Motor neuron (in vitro differentiated cells): ENCODE measurements at regions not wholly inside any gene's neighbourhood (a gene's known extent, or its start where the extent isn't known, plus 50 kb on each side); places are given as distances from the start of the nearest gene placed in this dataset.

Experiments
- ATAC-seq, 8 experiments: fragments of 200-7000 bp; cut with Tn5 transposase; replicated peaks in 6 of 8; 2 replicates each; pipeline ENCODE4 v1.8.0; 2021; ENCODE audit warnings: mild to moderate bottlenecking in 8 of 8, moderate library complexity in 8 of 8
- H3K27ac ChIP-seq, 2 donors: fragments of 250-450 bp; sonication (Bioruptor Pico); 2 replicates each; pipeline ENCODE4 v1.9.0; 2021; ENCODE audit warnings: antibody characterized with exemption in 2 of 2, mild to moderate bottlenecking in 2 of 2, moderate library complexity in 1 of 2
- H3K4me1 ChIP-seq, 2 donors: fragments of 250-450 bp; sonication (Bioruptor Pico); replicated peaks in 1 of 2; 2 replicates each; pipeline ENCODE4 v1.6.1; 2021; ENCODE audit warnings: antibody characterized with exemption in 2 of 2, mild to moderate bottlenecking in 2 of 2, moderate library complexity in 1 of 2
- H3K4me3 ChIP-seq, 5 donors: fragments of 250-450 bp; sonication (Bioruptor Pico); 2 replicates each; pipeline ENCODE4 v1.9.0; 2021; ENCODE audit warnings: antibody characterized with exemption in 5 of 5, mild to moderate bottlenecking in 5 of 5, moderate library complexity in 4 of 5
- WGBS, 10 experiments: fragments of 450-650 bp; shearing (Covaris generic); methylation state at CpG; one replicate each; pipeline ENCODE4 v1.0.0; 2022; 5-methylcytosine and 5-hydroxymethylcytosine counted together
- in situ Hi-C, 9 experiments: fragments of 400-800 bp; cut with MboI; loops; one replicate each; pipeline ENCODE4 v1.15.0; 2021; ENCODE audit warnings: low sequenced_read_pairs in 9 of 9, low pct_unique_long_range_greater_than_20kb in 2 of 9; ENCODE audit not compliant: unreplicated experiment in 9 of 9

- H3K4me3 ChIP-seq = no peak overlapping the region
- in situ Hi-C loops = no loop called here
- H3K4me1 ChIP-seq = no peaks in the 10 kb centered on the region
- ATAC-seq = no peak
- H3K27ac ChIP-seq = no peak overlapping the region
- WGBS, 10 experiments = 0 to 100% (median 92%) methylated on average over 2 to 3 of the region's 3 CpGs
These were observed 1173.8 kb upstream of the TMPRSS15 start for GRCh38 chr21:19577381-19577780.

- peaks cover 6 to 10% of the 10 kb centered on the region in 2 donors for H3K4me1 ChIP-seq
- H3K4me3 ChIP-seq = no peak overlapping the region
- peak in 4 of 8 experiments; percentile 35 to 77 (median 61) for ATAC-seq
- in situ Hi-C loops = no loop called here
- H3K27ac ChIP-seq = no peak overlapping the region
These were observed 1186.5 kb upstream of the TMPRSS15 start for GRCh38 chr21:19590044-19590443.

- no peak overlapping the region for H3K4me3 ChIP-seq
- WGBS, 10 experiments = 18 to 100% (median 88%) methylated on average over 3 to 4 of the region's 4 CpGs; no CpG with 5 or more reads in 1 of the 10 experiments
- in situ Hi-C loops = no loop called here
- peaks cover 5 to 6% of the 10 kb centered on the region in 2 donors for H3K4me1 ChIP-seq
- no peak for ATAC-seq
- no peak overlapping the region for H3K27ac ChIP-seq
These were observed 1199.5 kb upstream of the TMPRSS15 start for GRCh38 chr21:19603011-19603593.

GRCh38 chr21:19608101-19608621 is 1204.6 kb upstream of the TMPRSS15 start:
- H3K4me1 ChIP-seq = peaks cover 8 to 9% of the 10 kb centered on the region in 2 donors
- H3K4me3 ChIP-seq = no peak overlapping the region
- WGBS, 10 experiments = 0 to 26% (median 12%) methylated on average over 1 to 4 of the region's 4 CpGs; no CpG with 5 or more reads in 1 of the 10 experiments
- H3K27ac ChIP-seq = no peak overlapping the region
- in situ Hi-C loops = no loop called here
- peak in 5 of 8 experiments; percentile 50 to 95 (median 65) for ATAC-seq

- H3K4me1 ChIP-seq = peaks cover 8 to 9% of the 10 kb centered on the region in 2 donors
- ATAC-seq = no peak
- H3K27ac ChIP-seq = no peak overlapping the region
- WGBS, 10 experiments = 6 to 95% (median 83%) methylated on average over 1 to 3 of the region's 3 CpGs; no CpG with 5 or more reads in 1 of the 10 experiments
- no peak overlapping the region for H3K4me3 ChIP-seq
- in situ Hi-C loops = no loop called here
These were observed 1206.0 kb upstream of the TMPRSS15 start for GRCh38 chr21:19609611-19610010.

- in situ Hi-C loops = no loop called here
- no peak overlapping the region for H3K27ac ChIP-seq
- no peak for ATAC-seq
- WGBS, 10 experiments = 0 to 100% (median 87%) methylated on average over 1 to 2 of the region's 2 CpGs
- H3K4me3 ChIP-seq = no peak overlapping the region
- no peaks in the 10 kb centered on the region for H3K4me1 ChIP-seq
These were observed 1218.4 kb upstream of the TMPRSS15 start for GRCh38 chr21:19621837-19622496.

- in situ Hi-C loops = no loop called here
- Histone ChIP-seq H3K4me3 (no peak overlapping the region), H3K27ac (no peak overlapping the region), H3K4me1 (no peaks in the 10 kb centered on the region)
- WGBS, 10 experiments = 31 to 100% (median 71%) methylated on average over 3 to 6 of the region's 7 CpGs; no CpG with 5 or more reads in 2 of the 10 experiments
- ATAC-seq = no peak
These were observed 1237.4 kb upstream of the TMPRSS15 start for GRCh38 chr21:19640964-19641363.

- ATAC-seq = no peak
- in situ Hi-C loops = no loop called here
- no peaks in the 10 kb centered on the region for H3K4me1 ChIP-seq
- no peak overlapping the region for H3K4me3 ChIP-seq
- no peak overlapping the region for H3K27ac ChIP-seq
- WGBS, 10 experiments = 0 to 92% (median 61%) methylated on average over 1 to 2 of the region's 2 CpGs
These were observed 1244.8 kb upstream of the TMPRSS15 start for GRCh38 chr21:19648391-19648790.

GRCh38 chr21:19683492-19683891 is 1279.9 kb upstream of the TMPRSS15 start:
- in situ Hi-C loops = no loop called here
- 0 to 100% (median 88%) methylated on average over 1 to 2 of the region's 2 CpGs; no CpG with 5 or more reads in 3 of the 10 experiments for WGBS, 10 experiments
- ATAC-seq = no peak
- no peak overlapping the region for H3K4me3 ChIP-seq
- H3K27ac ChIP-seq = no peak overlapping the region
- no peaks in the 10 kb centered on the region for H3K4me1 ChIP-seq

- no peak overlapping the region for H3K4me3 ChIP-seq
- no peak overlapping the region for H3K27ac ChIP-seq
- WGBS, 10 experiments = 0 to 100% methylated on average over 1 of the region's 4 CpGs; no CpG with 5 or more reads in 8 of the 10 experiments
- in situ Hi-C loops = no loop called here
- H3K4me1 ChIP-seq = no peaks in the 10 kb centered on the region
- no peak for ATAC-seq
These were observed 1280.7 kb upstream of the TMPRSS15 start for GRCh38 chr21:19684328-19684727.

GRCh38 chr21:19692231-19692630 is 1288.6 kb upstream of the TMPRSS15 start:
- no peak for ATAC-seq
- H3K27ac ChIP-seq = no peak overlapping the region
- H3K4me3 ChIP-seq = no peak overlapping the region
- H3K4me1 ChIP-seq = no peaks in the 10 kb centered on the region
- in situ Hi-C loops = no loop called here

GRCh38 chr21:19695796-19696195 is 1292.2 kb upstream of the TMPRSS15 start:
- ATAC-seq = peak in 1 of 8 experiments; percentile 39
- Histone ChIP-seq H3K4me1 (no peaks in the 10 kb centered on the region), H3K27ac (no peak overlapping the region), H3K4me3 (no peak overlapping the region)
- WGBS, 10 experiments = 0 to 100% (median 70%) methylated on average over 1 of the region's 1 CpG; no CpG with 5 or more reads in 3 of the 10 experiments
- in situ Hi-C loops = no loop called here

- in situ Hi-C loops = no loop called here
- no peak overlapping the region for H3K27ac ChIP-seq
- no peak for ATAC-seq
- H3K4me1 ChIP-seq = no peaks in the 10 kb centered on the region
- no peak overlapping the region for H3K4me3 ChIP-seq
These were observed 1296.9 kb upstream of the TMPRSS15 start for GRCh38 chr21:19700476-19700875.

- no peak overlapping the region for H3K4me3 ChIP-seq
- H3K4me1 ChIP-seq = no peaks in the 10 kb centered on the region
- WGBS, 10 experiments = 0 to 100% (median 0%) methylated on average over 1 of the region's 1 CpG; no CpG with 5 or more reads in 3 of the 10 experiments
- no peak overlapping the region for H3K27ac ChIP-seq
- in situ Hi-C loops = no loop called here
- ATAC-seq = no peak
These were observed 1295.5 kb upstream of the NCAM2 start for GRCh38 chr21:19702726-19703125.
